ENCODE measurements at regions not wholly inside any gene's neighbourhood (a gene's known extent, or its start where the extent isn't known, plus 50 kb on each side); places are given as distances from the start of the nearest gene placed in this dataset.

DNA sequence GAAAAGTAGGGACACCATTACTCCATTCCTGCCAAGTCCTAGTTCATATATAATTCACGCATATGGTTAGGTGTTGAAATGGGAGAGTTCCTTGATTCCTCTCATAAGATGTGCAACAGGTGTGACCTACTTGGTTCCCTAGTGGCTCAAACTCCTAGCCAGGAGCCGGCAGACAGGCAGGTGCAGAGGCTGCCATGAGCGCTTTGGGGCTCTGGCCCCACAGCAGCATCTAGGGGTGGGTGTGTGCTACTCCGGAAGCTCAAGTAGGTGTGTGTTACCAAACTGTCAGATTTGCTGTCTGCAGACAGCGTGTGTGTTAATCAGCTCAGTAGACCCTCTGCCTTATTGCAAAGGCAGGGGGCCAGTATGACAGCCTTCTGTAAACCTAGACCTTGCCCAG lies 1652.4 kb upstream of the ACO1 start:
- DNase-seq (ENCODE audit: extremely low spot score, insufficient read length, low read depth) = no peak
- no peak for FAIRE-seq

DNA sequence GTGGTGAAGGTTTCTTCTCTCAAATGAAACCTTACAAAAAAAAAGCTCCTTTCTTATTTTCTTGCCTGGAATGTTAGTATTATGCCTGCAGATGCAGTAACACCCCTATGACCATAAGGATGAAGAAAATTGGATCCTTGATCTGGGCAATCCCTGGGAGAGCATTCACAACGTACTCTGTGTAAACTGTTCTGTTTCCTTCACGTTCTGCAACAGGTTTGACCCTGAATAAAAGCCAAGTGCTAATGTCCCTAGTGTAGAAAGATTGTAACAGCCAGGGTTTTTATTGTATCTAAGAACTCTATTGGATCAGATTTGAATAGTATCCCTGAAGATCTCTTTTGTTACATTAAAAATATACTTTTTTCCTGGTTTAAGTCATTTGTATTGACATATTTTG lies 1639.6 kb upstream of the ACO1 start:
- DNase-seq (ENCODE audit: extremely low spot score, insufficient read length, low read depth) = no peak
- no peak for FAIRE-seq

DNA sequence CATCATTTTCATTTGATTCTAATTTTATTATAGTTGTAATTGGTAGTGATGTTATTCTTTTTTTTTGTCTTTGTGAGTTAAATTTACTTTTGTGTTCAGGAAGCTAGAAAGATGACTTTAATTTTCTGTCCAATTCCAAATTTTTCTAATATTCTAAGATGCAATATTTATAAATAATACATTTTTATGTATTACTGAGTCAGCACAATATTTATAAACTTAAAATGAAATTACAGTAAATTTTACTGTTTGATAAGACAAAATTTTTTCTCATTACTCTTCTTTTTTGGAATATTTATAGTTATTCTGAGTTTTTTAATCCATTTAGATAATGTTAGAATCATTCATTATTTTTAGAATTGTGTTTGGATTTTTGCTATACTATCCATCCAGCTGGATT lies 1637.9 kb upstream of the ACO1 start:
- FAIRE-seq (no peak), DNase-seq (ENCODE audit: extremely low spot score, insufficient read length, low read depth) (no peak)

DNA sequence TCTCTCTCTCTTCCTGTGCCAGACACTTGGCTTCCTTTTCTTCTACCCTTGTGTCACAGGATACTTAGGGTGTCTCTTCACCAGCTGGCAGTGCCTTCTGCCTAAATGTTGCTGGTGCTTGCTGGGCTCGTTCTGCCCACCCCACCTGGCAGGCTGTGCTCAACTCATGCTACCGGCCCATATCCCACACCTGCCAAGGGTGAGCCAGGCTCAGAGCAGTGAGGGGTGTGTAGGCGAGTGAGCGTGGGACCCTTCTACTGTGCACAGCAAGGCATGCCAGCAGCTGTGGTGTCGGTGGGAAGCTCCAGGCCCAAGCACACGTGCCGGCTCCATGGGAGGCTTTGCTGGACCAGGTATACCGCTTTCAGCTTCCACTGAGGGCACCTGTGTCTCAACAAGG lies 1626.7 kb upstream of the ACO1 start:
- no peak for FAIRE-seq
- DNase-seq (ENCODE audit: extremely low spot score, insufficient read length, low read depth) = no peak

DNA sequence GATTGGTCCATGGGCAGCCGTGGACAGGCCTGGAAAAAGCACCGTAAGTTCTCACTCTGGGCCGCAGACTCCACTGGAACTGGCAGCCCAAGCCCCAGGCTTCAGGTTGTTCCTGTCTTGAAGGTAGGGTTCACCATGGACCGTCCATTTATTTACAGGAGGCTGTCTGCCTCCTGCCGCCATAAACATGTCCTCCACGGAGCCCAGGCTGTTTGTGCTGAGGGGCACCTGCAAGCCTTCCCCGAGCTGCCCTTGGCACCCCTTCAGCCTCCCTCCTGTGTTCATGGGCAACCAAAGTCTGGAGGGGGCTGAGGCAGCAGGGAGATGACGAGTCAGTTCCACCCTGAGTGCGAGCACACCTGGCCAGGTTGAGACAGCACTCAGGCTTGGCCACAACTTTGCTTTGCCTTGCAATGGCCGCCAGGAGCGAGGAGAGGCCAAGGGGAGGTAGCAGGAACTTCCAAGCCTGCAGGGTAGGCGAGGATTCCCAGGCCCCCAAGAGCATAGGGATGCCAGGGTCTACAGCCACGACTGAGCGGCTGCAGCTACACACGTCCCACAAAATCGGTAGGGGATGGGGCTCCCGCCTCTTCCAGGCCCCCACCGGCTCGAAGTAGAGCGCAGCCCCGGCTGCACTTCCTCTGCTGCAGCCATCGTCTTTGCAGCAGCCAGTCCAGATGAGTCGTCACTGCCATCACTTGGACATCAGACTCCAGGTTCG lies 1625.6 kb upstream of the ACO1 start:
- no peak for DNase-seq (ENCODE audit: extremely low spot score, insufficient read length, low read depth)
- FAIRE-seq = no peak

DNA sequence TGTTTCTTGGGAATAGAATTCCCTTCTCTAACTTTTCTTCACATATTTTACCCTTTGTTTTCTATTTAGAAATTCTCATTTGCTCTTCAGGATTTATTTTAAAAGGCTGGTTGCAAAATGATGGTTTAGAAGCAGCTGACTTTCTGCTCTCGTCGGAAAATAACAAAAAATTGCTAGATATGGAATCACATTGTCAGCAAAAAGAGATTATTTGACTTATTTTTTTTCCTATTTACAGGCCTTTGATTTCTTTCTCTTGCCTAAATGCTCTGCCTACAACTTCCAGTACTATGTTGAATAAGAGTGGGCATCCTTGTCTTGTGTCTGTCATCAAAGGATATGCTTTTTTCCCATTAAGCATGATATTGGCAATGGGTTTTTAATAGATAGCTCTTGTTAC lies 1619.1 kb upstream of the ACO1 start:
- DNase-seq (ENCODE audit: extremely low spot score, insufficient read length, low read depth) (no peak), FAIRE-seq (no peak)

DNA sequence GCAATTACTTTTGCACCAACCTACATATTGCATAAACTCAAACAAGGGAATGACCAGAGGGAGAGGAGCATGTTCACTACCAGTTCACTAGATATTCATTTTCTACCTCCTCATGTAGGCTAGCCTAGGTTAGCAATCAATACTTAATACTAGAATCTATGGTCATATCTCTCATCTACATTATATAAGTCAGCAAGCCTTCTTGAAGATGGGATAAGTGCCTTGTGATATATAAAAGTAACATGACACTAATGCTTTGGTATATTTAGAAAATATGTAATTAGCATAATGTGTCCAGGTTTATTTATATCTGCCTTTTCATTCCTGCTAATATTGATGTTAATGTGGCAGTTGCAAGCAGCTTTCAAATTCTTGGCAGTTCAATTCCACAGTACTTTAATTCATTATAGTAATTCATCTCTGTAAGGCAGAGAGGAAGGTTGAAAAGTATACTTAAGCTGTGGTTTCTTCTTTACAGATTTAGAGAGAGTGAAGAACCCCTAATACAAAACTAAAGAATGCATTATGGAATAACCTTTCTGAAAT lies 1613.2 kb upstream of the ACO1 start:
- DNase-seq (ENCODE audit: extremely low spot score, insufficient read length, low read depth) = no peak
- FAIRE-seq = no peak

DNA sequence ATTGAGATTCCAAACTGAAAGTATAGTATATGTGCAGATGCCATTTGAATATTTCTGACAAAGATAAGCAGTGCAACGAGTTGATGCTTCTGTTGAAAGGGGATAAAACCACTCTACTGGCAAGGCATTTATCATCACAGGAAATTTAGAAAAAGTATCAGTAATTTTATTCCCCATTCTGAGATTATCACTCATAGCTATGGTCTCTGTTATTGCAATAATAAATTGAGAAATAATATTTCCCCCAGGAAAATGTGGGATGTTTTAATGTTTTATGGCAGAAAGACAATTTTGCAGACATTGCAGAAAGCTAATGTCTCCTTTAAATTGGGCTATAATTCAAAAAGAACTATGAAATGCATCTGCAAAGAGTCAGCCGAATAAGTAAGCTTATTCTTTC lies 1612.7 kb upstream of the ACO1 start:
- FAIRE-seq (no peak), DNase-seq (ENCODE audit: extremely low spot score, insufficient read length, low read depth) (no peak)

DNA sequence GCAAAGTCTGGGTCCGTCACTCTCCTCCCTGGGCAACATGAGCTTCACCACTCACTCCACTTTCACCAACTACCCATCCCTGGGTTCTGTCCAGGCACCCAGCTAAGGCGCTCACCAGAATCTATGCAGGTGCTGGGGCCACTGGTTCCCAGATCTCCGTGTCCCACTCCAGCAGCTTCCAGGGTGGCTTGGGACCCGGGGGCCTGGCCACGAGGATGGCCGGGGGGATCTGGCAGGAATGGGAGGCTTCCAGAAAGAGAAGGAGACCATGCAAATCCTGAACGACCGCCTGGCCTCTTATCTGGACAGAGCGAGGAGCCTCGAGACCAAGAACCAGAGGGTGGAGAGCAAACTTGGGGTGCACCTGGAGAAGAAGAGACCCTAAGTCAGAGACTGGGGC lies 1611.0 kb upstream of the ACO1 start:
- no peak for DNase-seq (ENCODE audit: extremely low spot score, insufficient read length, low read depth)
- no peak for FAIRE-seq

DNA sequence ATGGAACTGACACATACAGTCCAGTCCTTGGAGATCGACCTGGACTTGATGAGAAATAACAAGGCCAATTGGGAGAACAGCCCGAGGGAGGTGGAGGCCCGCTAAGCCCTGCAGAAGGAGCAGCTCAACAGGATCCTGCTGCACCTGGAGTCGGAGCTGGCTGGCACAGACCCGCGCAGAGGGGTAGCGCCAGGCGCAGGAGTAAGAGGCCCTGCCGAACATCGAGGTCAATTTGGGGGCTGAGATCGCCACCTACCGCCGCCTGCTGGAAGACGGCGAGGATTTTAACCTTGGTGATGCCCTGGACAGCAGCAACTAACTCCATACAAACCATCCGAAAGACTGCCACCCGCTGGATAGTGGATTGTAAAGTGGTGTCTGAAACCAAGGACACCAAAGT lies 1610.1 kb upstream of the ACO1 start:
- no peak for DNase-seq (ENCODE audit: extremely low spot score, insufficient read length, low read depth)
- FAIRE-seq = no peak

DNA sequence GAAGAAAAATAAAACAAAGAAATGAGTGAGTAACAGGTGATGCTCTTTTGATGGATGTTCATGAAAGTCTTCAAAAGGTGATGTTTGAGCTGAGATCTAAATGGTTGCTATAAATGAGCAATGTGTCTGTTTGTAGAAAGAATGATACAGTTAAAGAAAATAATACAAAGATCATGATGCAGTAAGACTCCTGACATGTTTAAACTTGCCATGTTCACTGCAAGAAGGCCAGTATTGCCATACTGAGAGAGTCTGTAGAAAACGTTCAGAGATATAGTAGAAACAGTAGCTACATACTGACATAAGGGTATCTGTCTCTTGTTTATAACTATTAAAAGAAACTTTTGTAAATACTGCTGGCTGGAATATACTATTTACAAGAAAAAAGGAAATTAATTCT lies 1609.2 kb upstream of the ACO1 start:
- no peak for FAIRE-seq

DNA sequence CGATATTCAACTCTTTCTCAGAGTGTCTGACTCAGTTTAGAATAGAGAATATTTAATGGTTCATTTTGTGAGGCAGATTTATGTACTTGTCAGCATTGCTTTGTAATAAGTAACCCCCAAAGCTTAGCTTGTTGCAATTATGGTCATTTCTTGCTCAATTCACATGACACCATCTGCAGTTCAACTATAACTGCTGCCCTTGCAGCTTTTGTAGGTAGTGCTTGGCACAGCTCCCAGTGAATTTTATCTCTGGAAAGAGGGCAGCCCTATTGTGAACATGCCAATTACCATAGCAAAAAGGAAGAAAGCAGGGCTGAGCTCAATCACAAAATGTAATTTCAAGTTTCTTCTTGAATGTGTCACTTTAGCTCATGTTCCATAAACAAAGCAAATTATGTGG lies 1587.7 kb upstream of the ACO1 start:
- FAIRE-seq (no peak), DNase-seq (ENCODE audit: extremely low spot score, insufficient read length, low read depth) (no peak)

More for the DNA sequence above, 1609.2 kb upstream of the ACO1 start:
- DNase-seq (ENCODE audit: extremely low spot score, insufficient read length, low read depth) = no peak

DNA sequence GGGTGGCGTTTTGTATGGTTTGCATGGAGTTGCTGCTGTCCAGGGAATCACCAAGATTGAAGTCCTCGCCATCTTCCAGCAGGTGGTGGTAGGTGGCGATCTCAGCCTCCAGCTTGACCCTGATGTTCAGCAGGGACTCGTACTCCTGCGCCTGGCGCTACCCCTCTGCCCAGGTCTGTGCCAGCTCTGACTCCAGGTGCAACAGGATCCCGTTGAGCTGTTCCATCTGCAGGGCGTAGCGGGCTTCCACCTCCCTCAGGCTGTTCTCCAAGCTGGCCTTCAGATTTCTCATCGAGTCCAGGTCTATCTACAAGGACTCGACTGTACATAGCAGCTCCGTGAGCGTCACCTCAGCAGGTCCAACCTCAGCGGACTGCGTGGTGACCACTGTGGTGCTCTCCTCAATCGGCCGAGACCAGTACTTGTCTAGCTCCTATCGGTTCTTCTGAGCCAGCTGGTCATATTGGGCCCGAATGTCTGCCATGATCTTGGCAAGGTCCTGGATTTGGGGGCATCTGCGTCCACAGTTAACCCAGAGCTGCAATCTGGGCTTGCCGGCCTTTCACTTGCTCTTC lies 1584.8 kb upstream of the ACO1 start:
- no peak for FAIRE-seq

DNA sequence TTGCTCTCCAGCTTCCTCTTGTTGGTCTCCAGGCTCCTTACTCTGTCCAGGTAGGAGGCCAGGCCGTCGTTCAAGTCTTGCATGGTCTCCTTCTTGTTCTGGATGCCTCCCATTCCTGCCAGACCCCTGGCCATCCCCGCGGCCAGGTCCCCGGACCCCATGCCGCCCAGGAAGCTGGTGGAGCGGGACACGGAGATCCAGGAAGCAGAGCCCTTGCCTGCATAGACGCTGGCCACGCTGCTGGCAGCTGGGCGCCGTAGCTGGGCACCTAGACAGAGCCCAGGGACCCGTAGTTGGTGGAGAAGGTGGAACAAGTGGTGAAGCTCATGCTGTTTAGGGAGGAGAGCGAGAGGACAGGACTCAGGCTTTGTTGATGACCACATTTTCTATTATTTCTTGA lies 1584.0 kb upstream of the ACO1 start:
- FAIRE-seq = no peak
- no peak for DNase-seq (ENCODE audit: extremely low spot score, insufficient read length, low read depth)

More for the DNA sequence above, 1584.8 kb upstream of the ACO1 start:
- DNase-seq (ENCODE audit: extremely low spot score, insufficient read length, low read depth) = no peak

DNA sequence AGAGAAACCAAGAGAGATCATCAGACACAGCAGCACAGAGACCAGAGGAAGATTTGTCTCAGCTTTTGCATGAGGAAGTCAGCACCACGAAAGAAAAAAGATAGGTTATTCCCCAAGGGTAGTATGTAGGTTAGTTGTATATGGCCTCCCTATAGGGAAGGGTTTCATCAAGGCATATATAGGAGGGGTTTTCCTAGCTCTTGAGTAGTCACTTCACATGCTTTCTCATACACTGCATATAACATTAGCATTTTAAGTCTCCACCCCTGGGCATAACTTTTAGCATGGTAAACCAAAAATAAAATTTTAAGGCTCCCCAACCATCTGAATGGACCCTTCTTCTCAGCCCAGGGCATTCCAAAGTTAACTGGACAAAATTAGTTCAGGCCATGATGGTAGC lies 1571.6 kb upstream of the ACO1 start:
- no peak for FAIRE-seq
- DNase-seq (ENCODE audit: extremely low spot score, insufficient read length, low read depth) = no peak

DNA sequence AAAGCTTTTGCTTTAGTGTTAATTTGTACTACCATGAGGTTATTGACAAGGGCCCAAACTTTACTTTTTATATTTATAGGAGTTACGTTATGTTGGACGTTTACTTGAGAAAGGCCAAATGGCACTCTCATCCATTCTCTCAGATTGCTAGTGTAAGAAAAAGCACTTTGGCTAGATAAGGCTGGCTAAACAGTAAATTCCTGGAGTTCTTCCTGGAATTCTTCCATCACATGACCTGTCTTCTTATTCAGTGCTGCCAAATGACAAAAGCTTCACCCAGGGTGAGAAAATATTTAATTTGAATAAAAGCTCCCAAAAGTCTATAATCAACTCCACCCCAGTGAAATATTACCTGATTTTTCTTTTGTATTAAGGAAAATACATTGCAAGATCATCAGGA lies 1568.9 kb upstream of the ACO1 start:
- FAIRE-seq (no peak), DNase-seq (ENCODE audit: extremely low spot score, insufficient read length, low read depth) (no peak)

DNA sequence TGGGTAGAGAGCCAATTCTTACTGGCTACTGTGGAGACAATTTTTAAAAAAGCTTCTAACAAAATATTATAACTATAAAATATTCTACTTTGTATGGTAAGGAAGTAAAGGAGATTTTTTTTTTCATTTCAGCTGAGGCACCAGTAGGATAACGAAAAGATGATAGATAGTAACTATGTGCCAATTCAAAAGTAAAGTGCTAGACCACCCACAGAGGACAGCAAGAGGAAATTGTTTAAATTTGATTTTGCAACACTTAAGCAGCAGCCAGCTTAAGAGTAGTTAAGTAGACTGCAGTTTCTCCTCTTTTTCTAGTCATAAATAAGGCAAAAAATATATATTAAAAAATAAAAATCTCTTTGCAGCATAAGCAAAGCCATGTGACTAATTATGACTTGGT lies 1539.3 kb upstream of the ACO1 start:
- DNase-seq (ENCODE audit: extremely low spot score, insufficient read length, low read depth) (no peak), FAIRE-seq (no peak)

DNA sequence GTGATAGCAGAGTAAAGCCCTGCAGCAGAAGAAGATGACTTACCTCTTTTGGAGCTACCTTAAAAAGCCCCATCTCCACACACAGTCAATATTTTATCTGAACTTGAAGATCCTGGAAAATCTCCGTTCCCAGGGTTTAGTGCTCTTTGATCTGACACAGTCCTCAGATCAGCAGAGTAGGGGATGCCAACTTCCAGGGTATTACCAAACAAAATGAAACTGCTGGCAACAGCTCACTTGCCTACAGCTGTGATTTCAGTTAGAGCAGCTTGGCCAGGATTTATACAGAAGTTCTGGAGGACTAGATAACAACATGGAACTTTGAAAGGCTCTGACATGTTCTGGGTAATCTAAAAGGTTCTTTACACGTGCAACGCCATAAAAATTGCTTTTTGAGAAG lies 1537.8 kb upstream of the ACO1 start:
- DNase-seq (ENCODE audit: extremely low spot score, insufficient read length, low read depth) = no peak
- no peak for FAIRE-seq

DNA sequence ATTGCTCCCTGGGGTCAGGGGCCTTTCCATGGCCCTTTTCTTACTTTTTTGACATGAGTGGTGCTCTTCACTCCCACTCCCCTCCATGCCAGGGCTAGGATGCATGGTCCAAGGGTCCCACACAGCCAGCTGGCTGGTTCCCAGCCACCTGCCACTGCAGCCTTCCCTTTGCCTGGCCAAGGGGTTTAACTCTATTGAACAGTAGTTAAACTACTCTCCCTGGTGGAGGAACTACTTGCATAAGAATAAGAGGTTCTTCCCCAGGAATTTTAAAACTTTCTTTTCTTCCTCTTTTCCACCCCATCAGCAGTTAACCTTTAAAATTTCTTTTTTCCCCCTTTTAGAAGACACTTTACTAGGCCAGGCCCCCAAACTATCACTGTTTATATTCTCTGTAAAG lies 1532.8 kb upstream of the ACO1 start:
- FAIRE-seq = no peak

DNA sequence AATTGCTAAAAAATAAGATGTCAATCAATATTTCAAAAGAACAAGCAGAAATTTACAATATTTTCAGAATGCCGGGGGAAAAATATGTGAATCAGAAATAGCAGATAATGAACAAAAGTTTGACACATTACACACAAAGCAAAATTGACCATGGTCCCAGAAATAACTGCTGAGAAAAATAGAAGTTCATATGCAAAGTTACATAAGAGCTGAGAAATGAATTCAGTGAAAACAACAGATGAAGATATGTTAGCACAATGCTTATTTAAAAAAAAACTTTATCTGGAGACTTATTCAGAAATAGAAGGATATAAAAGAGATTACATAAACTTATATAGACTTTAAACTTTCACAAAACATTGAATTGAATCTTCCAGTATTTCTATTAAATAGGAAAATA lies 1483.7 kb upstream of the ACO1 start:
- DNase-seq (ENCODE audit: extremely low spot score, insufficient read length, low read depth) = no peak

More for the DNA sequence above, 1532.8 kb upstream of the ACO1 start:
- DNase-seq (ENCODE audit: extremely low spot score, insufficient read length, low read depth) = no peak

DNA sequence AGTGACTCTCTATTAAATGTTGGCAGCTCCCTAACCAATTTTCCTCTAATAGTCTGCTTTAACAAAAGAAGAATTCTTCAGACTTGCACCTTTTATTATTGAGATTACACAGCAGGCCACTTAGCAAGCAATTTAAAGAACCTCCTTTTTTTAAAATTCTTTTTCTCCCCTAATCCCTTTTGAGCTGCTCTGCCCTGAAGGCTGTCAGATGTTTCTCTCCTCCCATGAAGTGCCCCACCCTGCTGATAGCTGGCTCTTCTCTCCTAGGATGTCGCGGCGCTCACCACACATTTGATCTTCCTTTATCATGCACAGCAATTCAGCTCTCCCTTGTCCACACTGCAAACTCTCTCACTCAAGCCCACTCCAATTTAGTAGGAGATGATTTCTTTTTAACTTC lies 1471.1 kb upstream of the ACO1 start:
- FAIRE-seq = no peak
- DNase-seq (ENCODE audit: extremely low spot score, insufficient read length, low read depth) = no peak

More for the DNA sequence above, 1483.7 kb upstream of the ACO1 start:
- FAIRE-seq = no peak

DNA sequence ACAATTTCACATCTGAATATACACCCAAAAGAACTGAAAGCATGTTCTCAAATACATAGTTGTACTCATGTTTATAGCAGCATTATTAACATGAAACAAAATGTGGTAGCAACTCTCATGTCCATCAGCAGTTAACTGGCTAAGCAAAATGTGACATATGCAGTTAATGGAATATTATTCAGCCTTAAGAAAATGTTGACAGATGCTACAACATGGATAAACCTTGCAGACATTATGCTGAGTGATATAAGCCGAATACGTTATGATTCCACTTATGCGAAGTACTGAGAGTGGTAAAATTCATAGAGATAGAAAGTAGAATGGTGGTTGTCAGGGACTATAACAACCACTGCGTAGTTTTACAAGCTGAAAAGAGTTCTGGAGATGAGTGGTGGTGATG lies 1469.0 kb upstream of the ACO1 start:
- no peak for FAIRE-seq
- no peak for DNase-seq (ENCODE audit: extremely low spot score, insufficient read length, low read depth)

Measured in GM18507 (cell line).